DND-41 (cell line): ENCODE measurements at regions not wholly inside any gene's neighbourhood (a gene's known extent, or its start where the extent isn't known, plus 50 kb on each side); places are given as distances from the start of the nearest gene placed in this dataset.

Source experiments
- ATAC-seq: fragments of 200-7000 bp; cut with Tn5 transposase; 3 replicates; pipeline ENCODE4 v1.9.1; 2021; ENCODE audit warnings: low read depth; ENCODE audit not compliant: insufficient read depth
- DNase-seq: peaks from one replicate; pipeline ENCODE4 v3.0.0-alpha.2; 2020
- H2AFZ ChIP-seq: 2 replicates; pipeline ENCODE4 v1.6.0; 2012; ENCODE audit warnings: low read depth, low read length
- H3K27ac ChIP-seq: 2 replicates; pipeline ENCODE4 v1.5.1; 2012; ENCODE audit warnings: low read length, inconsistent platforms
- H3K27me3 ChIP-seq: fragments of 200-600 bp; sonication (generic); 2 replicates; pipeline ENCODE4 v1.6.0; 2012; ENCODE audit warnings: low read length, mild to moderate bottlenecking, inconsistent platforms; ENCODE audit not compliant: insufficient read depth, poor library complexity
- H3K36me3 ChIP-seq: 2 replicates; pipeline ENCODE4 v1.5.1; 2012; ENCODE audit warnings: low read length, inconsistent platforms; ENCODE audit not compliant: insufficient read depth
- H3K4me1 ChIP-seq: 2 replicates; pipeline ENCODE4 v1.5.1; 2012; ENCODE audit warnings: mild to moderate bottlenecking, low read length; ENCODE audit not compliant: insufficient read depth
- H3K4me2 ChIP-seq: 2 replicates; pipeline ENCODE4 v1.6.0; 2012; ENCODE audit warnings: mild to moderate bottlenecking, moderate library complexity, low read length, inconsistent platforms; ENCODE audit not compliant: insufficient read depth
- H3K4me3 ChIP-seq, 2 experiments: fragments of 200-600 bp in 1 of 2; shearing (Covaris generic) in 1 of 2; 2 replicates each; pipeline ENCODE4 v1.5.1; 2012 to 2016; ENCODE audit warnings: inconsistent platforms in 2 of 2, low read length in 2 of 2, mild to moderate bottlenecking in 2 of 2, low read depth in 1 of 2, moderate library complexity in 1 of 2
- H3K79me2 ChIP-seq: 2 replicates; pipeline ENCODE4 v1.6.0; 2012; ENCODE audit warnings: low read length, inconsistent platforms; ENCODE audit not compliant: insufficient read depth
- H3K9ac ChIP-seq: 2 replicates; pipeline ENCODE4 v1.6.0; 2012; ENCODE audit warnings: low read depth, mild to moderate bottlenecking, inconsistent platforms, low read length, moderate library complexity
- H3K9me3 ChIP-seq: 2 replicates; pipeline ENCODE4 v1.5.1; 2012; ENCODE audit warnings: low read length, moderate library complexity, mild to moderate bottlenecking, inconsistent platforms; ENCODE audit not compliant: insufficient read depth, severe bottlenecking
- H4K20me1 ChIP-seq: 2 replicates; pipeline ENCODE4 v1.6.0; 2012; ENCODE audit warnings: low read length; ENCODE audit not compliant: insufficient read depth
- CTCF ChIP-seq: IDR thresholded peaks from 2 replicates; pipeline ENCODE4 v1.5.1; 2012; ENCODE audit warnings: borderline replicate concordance, low read length, moderate library complexity, mild to moderate bottlenecking; ENCODE audit not compliant: poor library complexity, severe bottlenecking; ENCODE audit errors: extremely low read depth
- EZH2 ChIP-seq: IDR thresholded peaks from 3 replicates; pipeline ENCODE4 v1.6.1; 2012; ENCODE audit warnings: borderline replicate concordance, low read depth, mild to moderate bottlenecking, moderate library complexity, low read length, inconsistent platforms; ENCODE audit not compliant: severe bottlenecking

DNA sequence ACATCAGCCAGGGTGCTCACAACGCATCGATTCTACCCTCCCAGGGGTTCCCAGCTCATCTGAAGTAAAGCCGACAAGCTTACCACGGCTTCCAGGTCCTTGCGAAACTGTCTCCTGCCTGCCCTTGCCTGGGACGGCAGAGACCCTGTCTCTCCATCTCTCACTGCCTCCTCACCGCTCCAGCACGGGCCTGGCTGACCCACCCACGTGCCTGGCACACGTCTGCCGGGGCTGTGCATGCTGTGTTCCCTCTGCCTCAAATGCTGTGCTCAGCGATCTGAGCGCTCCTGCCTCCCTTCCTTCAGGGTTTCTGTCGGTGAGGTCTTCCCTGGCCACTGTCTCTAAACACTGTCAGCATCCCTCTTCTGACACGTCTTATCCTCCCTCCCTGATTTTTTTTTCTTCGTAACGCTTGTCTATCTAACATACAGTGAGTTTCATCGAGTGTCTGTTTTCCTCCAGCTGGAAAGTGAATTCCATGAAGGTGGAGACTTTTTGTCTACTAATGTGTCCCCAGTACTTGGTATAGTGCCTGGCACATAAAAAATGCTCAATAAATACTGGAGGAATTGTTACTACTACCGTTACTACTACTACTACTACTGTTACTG is 208.4 kb downstream of the IRF8 start:
- Histone ChIP-seq H3K4me2 (no peak overlapping the region), H2AFZ (no peak overlapping the region), H3K4me3 (no peak overlapping the region), H3K9me3 (peaks cover 6% of the 10 kb centered on the region), H3K36me3 (no peaks in the 10 kb centered on the region), H3K27me3 (no peaks in the 10 kb centered on the region), H3K4me1 (no peaks in the 10 kb centered on the region), H3K79me2 (no peaks in the 10 kb centered on the region), H3K9ac (no peak overlapping the region), H3K27ac (no peak overlapping the region), H4K20me1 (no peaks in the 10 kb centered on the region)
- ATAC-seq (no peak), DNase-seq (no peak)
- TF ChIP-seq CTCF (no peak), EZH2 (no peak)

GRCh38 chr16:86108062-86108461 is 209.1 kb downstream of the IRF8 start:
- TF ChIP-seq EZH2 (no peak), CTCF (no peak)

DNA sequence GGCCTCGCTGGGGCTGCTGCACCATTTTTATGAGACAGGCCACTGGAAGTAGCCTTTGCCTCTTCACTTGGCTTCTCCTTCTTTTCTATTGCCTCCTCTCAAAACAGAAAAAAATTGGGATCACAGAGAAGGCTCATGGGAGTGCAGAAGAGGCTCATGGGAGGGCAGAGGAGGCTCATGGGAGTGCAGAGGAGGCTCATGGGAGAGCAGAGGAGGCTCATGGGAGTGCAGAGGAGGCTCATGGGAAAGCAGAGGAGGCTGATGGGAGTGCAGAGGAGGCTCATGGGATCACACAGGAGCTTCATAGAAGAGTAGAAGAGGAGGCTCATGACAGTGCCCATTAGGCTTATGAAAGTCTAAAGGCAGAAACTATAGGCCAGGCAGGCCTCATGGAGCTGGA is 211.2 kb downstream of the IRF8 start:
- peaks cover 6% of the 10 kb centered on the region for H3K9me3 ChIP-seq
- no peak overlapping the region for H2AFZ ChIP-seq
- DNase-seq (no peak), ATAC-seq (no peak)
- no peak for TF ChIP-seq EZH2
- TF ChIP-seq CTCF, result no peak
- no peaks in the 10 kb centered on the region for H3K79me2 ChIP-seq
- no peak overlapping the region for H3K4me2 ChIP-seq
- no peak overlapping the region for H3K27ac ChIP-seq
- no peaks in the 10 kb centered on the region for H3K27me3 ChIP-seq
- H3K4me3 ChIP-seq, result no peak overlapping the region
- H4K20me1 ChIP-seq, result no peaks in the 10 kb centered on the region
- H3K4me1 ChIP-seq, result no peaks in the 10 kb centered on the region
- H3K36me3 ChIP-seq, result no peaks in the 10 kb centered on the region
- no peak overlapping the region for H3K9ac ChIP-seq

More at GRCh38 chr16:86108062-86108461, 209.1 kb downstream of the IRF8 start:
- no peak overlapping the region for H3K4me2 ChIP-seq
- H2AFZ ChIP-seq, result no peak overlapping the region
- DNase-seq (no peak), ATAC-seq (no peak)
- peaks cover 6% of the 10 kb centered on the region for H3K9me3 ChIP-seq
- H3K9ac ChIP-seq, result no peak overlapping the region
- no peak overlapping the region for H3K27ac ChIP-seq
- H3K27me3 ChIP-seq, result no peaks in the 10 kb centered on the region
- H3K4me3 ChIP-seq, result no peak overlapping the region
- H3K79me2 ChIP-seq, result no peaks in the 10 kb centered on the region
- no peaks in the 10 kb centered on the region for H3K36me3 ChIP-seq
- no peaks in the 10 kb centered on the region for H3K4me1 ChIP-seq
- H4K20me1 ChIP-seq, result no peaks in the 10 kb centered on the region

DNA sequence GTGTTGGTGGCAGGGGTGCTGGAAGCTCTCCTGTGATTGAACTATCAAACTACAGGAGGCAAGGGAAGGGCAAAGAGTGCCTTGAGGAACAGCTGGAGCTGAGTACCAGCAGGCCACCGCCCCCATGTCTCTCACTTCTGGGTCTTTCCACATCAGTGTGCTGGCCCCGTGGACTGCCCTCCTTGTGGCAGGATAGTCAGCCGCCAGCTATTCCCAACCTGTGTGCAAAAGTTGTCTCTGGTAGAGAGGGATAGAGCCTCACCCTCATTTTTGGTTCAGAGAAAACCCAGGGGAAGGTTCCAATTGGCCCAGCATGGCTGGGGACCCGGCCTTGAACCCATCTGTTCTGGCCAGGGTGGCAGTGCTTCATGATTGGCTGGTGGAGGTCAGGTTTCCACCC is 211.8 kb downstream of the IRF8 start:
- TF ChIP-seq EZH2 (no peak), CTCF (no peak)
- ATAC-seq, result no peak
- H3K27ac ChIP-seq, result no peak overlapping the region
- no peaks in the 10 kb centered on the region for H3K79me2 ChIP-seq
- no peak overlapping the region for H3K4me3 ChIP-seq
- peaks cover 6% of the 10 kb centered on the region for H3K9me3 ChIP-seq
- H3K27me3 ChIP-seq, result peaks cover under 1% of the 10 kb centered on the region
- H3K36me3 ChIP-seq, result no peaks in the 10 kb centered on the region
- H3K9ac ChIP-seq, result no peak overlapping the region
- no peak overlapping the region for H2AFZ ChIP-seq
- no peak for DNase-seq
- H3K4me1 ChIP-seq, result no peaks in the 10 kb centered on the region
- H4K20me1 ChIP-seq, result no peaks in the 10 kb centered on the region
- no peak overlapping the region for H3K4me2 ChIP-seq
